RWPE2 (cell line): ENCODE measurements at regions not wholly inside any gene's neighbourhood (a gene's known extent, or its start where the extent isn't known, plus 50 kb on each side); places are given as distances from the start of the nearest gene placed in this dataset.
"Not testable (repeated sequence)": the region's sequence is repeated elsewhere in the genome, so short reads cannot be mapped to it uniquely, and the experiment has no call there.

ENCODE experiments used
- ATAC-seq: fragments of 200-7000 bp; cut with Tn5 transposase; 3 replicates; pipeline ENCODE4 v1.9.1; 2021; ENCODE audit warnings: low read depth
- DNase-seq: peaks from one replicate; pipeline ENCODE4 v3.0.0-alpha.2; 2020; ENCODE audit warnings: low spot score
- H3K27ac ChIP-seq: fragments of 450-650 bp; 2 replicates; pipeline ENCODE4 v1.5.1; 2017; ENCODE audit warnings: mild to moderate bottlenecking; ENCODE audit not compliant: poor library complexity, severe bottlenecking
- H3K27me3 ChIP-seq: fragments of 250-450 bp; sonication (Bioruptor Pico); 2 replicates; pipeline ENCODE4 v1.5.1; 2021; ENCODE audit warnings: mild to moderate bottlenecking, moderate library complexity; ENCODE audit not compliant: insufficient read depth, poor library complexity, severe bottlenecking
- H3K36me3 ChIP-seq: fragments of 250-450 bp; sonication (Bioruptor Pico); 2 replicates; pipeline ENCODE4 v1.5.1; 2020; ENCODE audit warnings: low read depth, mild to moderate bottlenecking, moderate library complexity
- H3K4me1 ChIP-seq: fragments of 250-450 bp; sonication (Bioruptor Pico); 2 replicates; pipeline ENCODE4 v1.5.1; 2021; ENCODE audit warnings: mild to moderate bottlenecking, moderate library complexity; ENCODE audit not compliant: insufficient read depth, poor library complexity, severe bottlenecking
- H3K4me3 ChIP-seq: fragments of 250-450 bp; sonication (Bioruptor Pico); 2 replicates; pipeline ENCODE4 v1.5.1; 2021; ENCODE audit warnings: mild to moderate bottlenecking, moderate library complexity; ENCODE audit not compliant: severe bottlenecking
- H3K9me3 ChIP-seq: fragments of 250-450 bp; sonication (Bioruptor Pico); 2 replicates; pipeline ENCODE4 v1.5.1; 2021; ENCODE audit warnings: mild to moderate bottlenecking, moderate library complexity; ENCODE audit not compliant: severe bottlenecking

GRCh38 chr2:91526083-91526482, 2834.6 kb downstream of the RPIA start:
- not testable (repeated sequence) for H3K4me3 ChIP-seq, H3K4me1 ChIP-seq, H3K9me3 ChIP-seq, ATAC-seq, DNase-seq, H3K27ac ChIP-seq, H3K27me3 ChIP-seq, H3K36me3 ChIP-seq

- not testable (repeated sequence) for H3K36me3 ChIP-seq, H3K4me3 ChIP-seq, ATAC-seq, H3K27me3 ChIP-seq, H3K27ac ChIP-seq, H3K4me1 ChIP-seq, H3K9me3 ChIP-seq
- DNase-seq, result peak; percentile 68
Measured at GRCh38 chr2:91527056-91527455, 2835.6 kb downstream of the RPIA start.

GRCh38 chr2:91527491-91528031, 2836.1 kb downstream of the RPIA start:
- not testable (repeated sequence) for H3K36me3 ChIP-seq, H3K4me1 ChIP-seq, H3K9me3 ChIP-seq, H3K27ac ChIP-seq, ATAC-seq, H3K27me3 ChIP-seq, H3K4me3 ChIP-seq
- DNase-seq, result peak; percentile 71

- not testable (repeated sequence) for H3K36me3 ChIP-seq, ATAC-seq, H3K4me1 ChIP-seq, H3K4me3 ChIP-seq, H3K9me3 ChIP-seq, H3K27me3 ChIP-seq, DNase-seq, H3K27ac ChIP-seq
Measured at GRCh38 chr2:91528361-91528760, 2836.9 kb downstream of the RPIA start.

- not testable (repeated sequence) for H3K4me3 ChIP-seq, H3K36me3 ChIP-seq, DNase-seq, H3K9me3 ChIP-seq, H3K27ac ChIP-seq, H3K4me1 ChIP-seq, ATAC-seq, H3K27me3 ChIP-seq
Measured at GRCh38 chr2:91536109-91536508, 2844.6 kb downstream of the RPIA start.

GRCh38 chr2:91536549-91537263, 2845.2 kb downstream of the RPIA start:
- not testable (repeated sequence) for H3K27ac ChIP-seq, H3K36me3 ChIP-seq, H3K4me1 ChIP-seq, H3K4me3 ChIP-seq, DNase-seq, H3K27me3 ChIP-seq, H3K9me3 ChIP-seq, ATAC-seq

- DNase-seq, result peak; percentile 52
- peak overlapping the region; percentile 43 for H3K27ac ChIP-seq
- not testable (repeated sequence) for H3K36me3 ChIP-seq, H3K9me3 ChIP-seq, H3K4me1 ChIP-seq, H3K27me3 ChIP-seq, ATAC-seq, H3K4me3 ChIP-seq
Measured at GRCh38 chr2:91549316-91549715, 2857.8 kb downstream of the RPIA start.

- H3K4me1 ChIP-seq, H3K36me3 ChIP-seq, H3K27ac ChIP-seq, DNase-seq, H3K27me3 ChIP-seq, ATAC-seq, H3K9me3 ChIP-seq, H3K4me3 ChIP-seq: not testable (repeated sequence)
Measured at GRCh38 chr2:91558234-91558633, 2866.8 kb downstream of the RPIA start.

- not testable (repeated sequence) for DNase-seq, H3K4me1 ChIP-seq, H3K27me3 ChIP-seq, H3K27ac ChIP-seq, H3K4me3 ChIP-seq, H3K36me3 ChIP-seq, H3K9me3 ChIP-seq, ATAC-seq
Measured at GRCh38 chr2:91559269-91559668, 2867.8 kb downstream of the RPIA start.

- not testable (repeated sequence) for DNase-seq, H3K36me3 ChIP-seq, H3K9me3 ChIP-seq, H3K4me3 ChIP-seq, H3K27ac ChIP-seq, H3K27me3 ChIP-seq, H3K4me1 ChIP-seq, ATAC-seq
Measured at GRCh38 chr2:91559886-91560614, 2868.6 kb downstream of the RPIA start.

- H3K4me3 ChIP-seq, H3K4me1 ChIP-seq, ATAC-seq, H3K36me3 ChIP-seq, H3K27me3 ChIP-seq, H3K9me3 ChIP-seq, H3K27ac ChIP-seq: not testable (repeated sequence)
- DNase-seq, result peak; percentile 10
Measured at GRCh38 chr2:91562184-91562583, 2870.7 kb downstream of the RPIA start.
